Activated naive CD4-positive, alpha-beta T cell treated with anti-CD3 and anti-CD28 coated beads, Interleukin-2, amount 50 U/mL, for 24 hours (primary cell): ENCODE measurements at regions not wholly inside any gene's neighbourhood (a gene's known extent, or its start where the extent isn't known, plus 50 kb on each side); places are given as distances from the start of the nearest gene placed in this dataset.
"Not testable (repeated sequence)": the region's sequence is repeated elsewhere in the genome, so short reads cannot be mapped to it uniquely, and the experiment has no call there.

ENCODE experiments used
- H3K27ac Mint-ChIP-seq: one replicate; pipeline ENCODE4 v1.8.0; 2021; ENCODE audit warnings: mild to moderate bottlenecking, mixed read lengths
- H3K27me3 Mint-ChIP-seq: one replicate; pipeline ENCODE4 v1.8.0; 2021; ENCODE audit warnings: mixed read lengths
- H3K36me3 Mint-ChIP-seq: one replicate; pipeline ENCODE4 v1.8.0; 2021; ENCODE audit warnings: mixed read lengths
- H3K4me1 Mint-ChIP-seq: one replicate; pipeline ENCODE4 v1.8.0; 2021; ENCODE audit warnings: mixed read lengths
- H3K4me3 Mint-ChIP-seq: one replicate; pipeline ENCODE4 v1.8.0; 2021; ENCODE audit warnings: mild to moderate bottlenecking, mixed read lengths
- H3K9me3 Mint-ChIP-seq: one replicate; pipeline ENCODE4 v1.8.0; 2021; ENCODE audit warnings: mixed read lengths

GRCh38 chr3:87126321-87126720, 100.8 kb upstream of the CHMP2B start:
- H3K4me3 Mint-ChIP-seq = no peak overlapping the region
- no peaks in the 10 kb centered on the region for H3K9me3 Mint-ChIP-seq
- H3K4me1 Mint-ChIP-seq = no peaks in the 10 kb centered on the region
- H3K27ac Mint-ChIP-seq = no peak overlapping the region
- H3K27me3 Mint-ChIP-seq = peaks cover 1% of the 10 kb centered on the region
- no peaks in the 10 kb centered on the region for H3K36me3 Mint-ChIP-seq

DNA sequence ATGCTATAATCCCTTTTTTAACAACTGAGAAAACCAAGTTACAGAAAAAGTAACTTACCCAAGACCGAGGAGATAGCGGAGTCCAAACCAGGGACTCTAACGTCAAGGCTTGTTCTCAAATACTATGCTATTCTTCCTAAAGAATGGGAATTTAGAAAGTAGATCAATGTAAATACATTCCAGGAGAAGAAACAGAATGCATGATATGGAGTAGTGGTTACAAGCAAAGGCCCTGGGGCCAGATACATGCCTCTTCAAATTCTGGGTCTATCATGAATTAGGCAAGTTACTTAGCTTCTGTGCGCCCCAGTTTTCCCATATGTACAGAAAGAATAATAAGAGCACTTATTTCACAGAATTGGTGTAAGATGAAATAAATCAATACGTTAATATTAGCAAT, 102.0 kb upstream of the CHMP2B start:
- H3K9me3 Mint-ChIP-seq = no peaks in the 10 kb centered on the region
- H3K4me3 Mint-ChIP-seq = no peak overlapping the region
- no peak overlapping the region for H3K27ac Mint-ChIP-seq
- peaks cover 3% of the 10 kb centered on the region for H3K27me3 Mint-ChIP-seq
- H3K4me1 Mint-ChIP-seq = no peaks in the 10 kb centered on the region
- no peaks in the 10 kb centered on the region for H3K36me3 Mint-ChIP-seq

- Mint-ChIP-seq H3K27me3 (peaks cover 2% of the 10 kb centered on the region), H3K27ac (no peak overlapping the region), H3K4me1 (no peaks in the 10 kb centered on the region), H3K4me3 (no peak overlapping the region), H3K36me3 (no peaks in the 10 kb centered on the region), H3K9me3 (no peaks in the 10 kb centered on the region)
Measured at GRCh38 chr3:87122766-87123165, 104.3 kb upstream of the CHMP2B start.

- no peaks in the 10 kb centered on the region for H3K9me3 Mint-ChIP-seq
- no peaks in the 10 kb centered on the region for H3K36me3 Mint-ChIP-seq
- peaks cover 2% of the 10 kb centered on the region for H3K27me3 Mint-ChIP-seq
- no peaks in the 10 kb centered on the region for H3K4me1 Mint-ChIP-seq
- H3K27ac Mint-ChIP-seq = no peak overlapping the region
- H3K4me3 Mint-ChIP-seq = no peak overlapping the region
Measured at GRCh38 chr3:87121856-87122255, 105.3 kb upstream of the CHMP2B start.

GRCh38 chr3:87120881-87121280, 106.2 kb upstream of the CHMP2B start:
- peaks cover 2% of the 10 kb centered on the region for H3K27me3 Mint-ChIP-seq
- no peaks in the 10 kb centered on the region for H3K4me1 Mint-ChIP-seq
- H3K36me3 Mint-ChIP-seq = no peaks in the 10 kb centered on the region
- no peak overlapping the region for H3K27ac Mint-ChIP-seq
- H3K4me3 Mint-ChIP-seq = no peak overlapping the region
- no peaks in the 10 kb centered on the region for H3K9me3 Mint-ChIP-seq

DNA sequence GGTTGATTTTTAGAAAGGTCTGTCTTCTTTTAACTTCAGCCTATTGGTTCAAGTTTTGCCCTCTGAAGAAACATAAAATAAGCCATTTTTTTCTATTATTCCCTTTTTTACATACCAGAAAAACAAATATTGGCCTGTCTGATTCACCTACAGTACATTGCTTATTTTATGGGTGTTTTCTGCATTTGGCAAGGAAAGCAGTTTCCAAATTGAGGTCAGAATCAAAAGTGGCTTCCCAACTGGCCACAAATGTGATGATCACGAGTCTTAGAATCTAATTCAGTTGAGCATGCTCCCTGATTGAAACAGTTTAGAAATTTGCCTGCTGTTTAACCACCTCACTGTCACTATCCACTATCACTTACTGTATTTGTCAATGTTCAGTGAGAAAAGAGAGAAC, 106.9 kb upstream of the CHMP2B start:
- Mint-ChIP-seq H3K4me3 (no peak overlapping the region), H3K27me3 (peaks cover 2% of the 10 kb centered on the region), H3K36me3 (no peaks in the 10 kb centered on the region), H3K4me1 (no peaks in the 10 kb centered on the region), H3K9me3 (no peaks in the 10 kb centered on the region), H3K27ac (no peak overlapping the region)

GRCh38 chr3:87109465-87109864, 117.6 kb upstream of the CHMP2B start:
- no peaks in the 10 kb centered on the region for H3K4me1 Mint-ChIP-seq
- H3K9me3 Mint-ChIP-seq = no peaks in the 10 kb centered on the region
- H3K27ac Mint-ChIP-seq = no peak overlapping the region

DNA sequence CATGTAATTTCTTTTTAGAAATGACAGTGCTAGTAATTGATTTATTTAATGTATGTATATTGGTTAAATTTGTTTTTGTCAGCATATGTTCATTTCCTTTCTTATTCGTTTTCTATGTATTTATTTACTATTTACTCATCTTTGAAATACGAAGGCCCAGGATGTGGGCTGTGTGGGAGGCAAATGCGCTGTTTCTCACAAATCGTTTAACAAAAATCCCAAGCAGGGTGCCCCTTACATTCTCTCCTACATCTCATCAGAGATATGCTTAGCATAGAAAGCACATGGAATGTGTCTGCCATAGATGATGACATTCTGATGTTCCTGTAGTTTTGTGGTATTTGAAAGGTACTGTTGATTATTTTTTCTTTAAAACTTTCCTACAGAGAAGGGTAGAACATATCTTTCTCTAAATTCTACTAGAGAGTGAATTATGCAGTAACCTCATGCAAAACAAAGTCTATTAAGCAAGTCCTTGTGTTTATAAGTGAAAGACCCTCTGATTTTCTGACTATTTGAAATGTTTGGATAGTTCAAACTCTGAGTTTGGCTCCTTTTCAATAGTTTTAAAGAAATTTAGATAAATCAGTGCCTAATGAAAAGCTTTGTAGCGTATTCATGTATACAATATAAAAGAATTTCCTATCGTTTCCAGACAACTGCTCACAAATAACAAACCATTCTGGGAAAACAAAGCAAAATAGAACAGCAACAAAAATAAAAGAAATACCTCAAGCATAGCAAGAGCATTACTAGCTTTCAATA, 111.1 kb upstream of the VGLL3 start:
- no peaks in the 10 kb centered on the region for H3K27me3 Mint-ChIP-seq
- H3K4me3 Mint-ChIP-seq = no peak overlapping the region
- no peaks in the 10 kb centered on the region for H3K9me3 Mint-ChIP-seq
- no peak overlapping the region for H3K27ac Mint-ChIP-seq
- H3K36me3 Mint-ChIP-seq = no peaks in the 10 kb centered on the region
- H3K4me1 Mint-ChIP-seq = no peaks in the 10 kb centered on the region

More at GRCh38 chr3:87109465-87109864, 117.6 kb upstream of the CHMP2B start:
- H3K4me3 Mint-ChIP-seq = no peak overlapping the region
- no peaks in the 10 kb centered on the region for H3K27me3 Mint-ChIP-seq
- H3K36me3 Mint-ChIP-seq = no peaks in the 10 kb centered on the region

GRCh38 chr3:87097733-87098132, 106.8 kb upstream of the VGLL3 start:
- H3K4me3 Mint-ChIP-seq, H3K27me3 Mint-ChIP-seq, H3K4me1 Mint-ChIP-seq, H3K36me3 Mint-ChIP-seq, H3K27ac Mint-ChIP-seq, H3K9me3 Mint-ChIP-seq: not testable (repeated sequence)

DNA sequence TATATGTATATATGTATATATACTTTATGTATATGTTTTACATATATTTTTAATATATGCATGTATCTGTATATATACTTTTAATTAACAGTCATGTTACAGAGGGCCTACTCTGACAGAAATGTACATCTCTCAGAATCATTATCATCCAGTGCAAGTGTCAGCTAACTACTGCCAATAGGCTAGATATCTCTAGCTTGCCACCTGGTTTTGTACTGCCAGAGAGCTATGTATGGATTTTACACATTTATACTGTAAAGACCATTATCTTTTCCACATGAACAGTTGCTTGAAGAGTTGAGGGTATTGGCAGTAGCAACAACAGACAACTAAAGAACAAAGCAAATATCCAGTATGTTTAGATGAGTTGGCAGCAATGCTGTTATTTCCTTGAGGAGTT, 99.7 kb upstream of the VGLL3 start:
- no peaks in the 10 kb centered on the region for H3K9me3 Mint-ChIP-seq
- no peak overlapping the region for H3K27ac Mint-ChIP-seq
- no peak overlapping the region for H3K4me3 Mint-ChIP-seq
- H3K27me3 Mint-ChIP-seq = peaks cover 4% of the 10 kb centered on the region
- H3K4me1 Mint-ChIP-seq = peaks cover 12% of the 10 kb centered on the region
- H3K36me3 Mint-ChIP-seq = no peaks in the 10 kb centered on the region

DNA sequence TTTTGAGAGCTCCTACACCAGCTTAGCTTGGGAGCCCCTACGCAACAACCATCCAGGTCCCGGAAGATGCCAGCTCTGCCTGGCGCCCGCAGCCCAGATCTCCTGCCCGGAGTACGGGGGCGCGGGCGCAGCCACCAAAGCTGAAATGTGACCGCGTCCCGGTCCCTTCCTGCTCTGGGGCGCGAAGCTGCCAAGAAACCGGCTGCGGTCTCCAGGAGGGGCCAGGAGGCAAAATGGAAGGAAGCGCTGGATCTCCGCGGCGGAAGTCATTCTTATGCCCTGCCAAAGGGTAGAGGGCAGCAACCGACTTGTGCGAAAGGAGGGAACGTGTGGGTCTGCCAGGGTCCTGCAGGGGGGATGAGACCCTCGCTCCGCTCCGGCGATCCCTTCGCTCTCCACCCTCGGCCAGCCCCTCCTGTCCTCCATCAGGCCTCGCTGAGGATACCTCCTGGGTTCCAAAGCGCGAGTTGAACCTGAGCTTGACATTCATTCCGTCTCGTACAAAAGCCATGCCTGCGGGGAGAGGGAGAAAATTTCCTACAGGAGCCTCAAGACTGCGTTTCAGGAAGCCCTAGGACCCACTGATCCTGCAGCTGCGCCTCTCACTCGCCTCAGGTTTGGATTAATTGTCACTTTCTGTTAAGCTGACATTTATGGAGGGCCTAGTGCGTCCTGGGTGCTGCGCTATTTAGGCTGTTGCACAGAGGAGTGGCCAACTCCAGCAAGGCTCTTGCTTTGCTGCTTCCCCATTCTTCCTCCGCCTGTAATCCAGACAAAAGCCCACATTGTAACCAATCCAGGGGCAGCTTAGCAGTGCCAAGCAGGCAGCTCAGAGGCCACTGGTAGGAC, 98.3 kb upstream of the VGLL3 start:
- Mint-ChIP-seq H3K27ac (no peak overlapping the region), H3K9me3 (no peaks in the 10 kb centered on the region), H3K4me3 (peak overlapping the region; percentile 70)

DNA sequence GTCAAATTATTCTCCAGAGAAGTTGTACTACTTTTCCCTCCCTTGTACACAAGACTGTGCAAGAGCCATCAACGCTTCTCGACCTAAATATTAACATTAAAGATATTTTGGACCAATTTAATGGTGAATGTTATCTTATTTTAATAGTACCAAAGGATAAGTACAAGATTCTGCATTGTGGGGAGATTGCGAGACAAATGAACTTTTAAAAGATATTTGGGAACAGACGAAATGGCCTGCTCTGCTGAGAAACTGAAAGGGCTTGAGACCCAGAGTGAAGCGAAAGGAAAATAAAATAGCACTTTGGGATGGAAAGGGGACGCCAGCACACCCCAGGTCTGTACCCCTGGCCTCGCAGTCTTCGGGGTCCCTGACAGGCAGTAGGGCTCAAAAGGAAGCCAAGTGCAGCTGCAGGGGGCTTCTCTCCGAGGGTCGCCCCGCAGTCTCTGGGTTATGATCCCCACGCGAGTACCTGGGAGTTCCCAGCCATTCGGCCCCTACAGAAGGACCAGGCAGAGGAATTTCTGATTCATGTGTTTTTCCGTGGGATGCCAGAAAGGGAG, 97.6 kb upstream of the VGLL3 start:
- Mint-ChIP-seq H3K9me3 (no peaks in the 10 kb centered on the region), H3K4me1 (peaks cover 12% of the 10 kb centered on the region), H3K4me3 (peak overlapping the region; percentile 70), H3K36me3 (no peaks in the 10 kb centered on the region), H3K27me3 (peaks cover 4% of the 10 kb centered on the region), H3K27ac (no peak overlapping the region)

More for the DNA sequence above, 98.3 kb upstream of the VGLL3 start:
- Mint-ChIP-seq H3K4me1 (peaks cover 12% of the 10 kb centered on the region), H3K27me3 (peaks cover 4% of the 10 kb centered on the region), H3K36me3 (no peaks in the 10 kb centered on the region)

DNA sequence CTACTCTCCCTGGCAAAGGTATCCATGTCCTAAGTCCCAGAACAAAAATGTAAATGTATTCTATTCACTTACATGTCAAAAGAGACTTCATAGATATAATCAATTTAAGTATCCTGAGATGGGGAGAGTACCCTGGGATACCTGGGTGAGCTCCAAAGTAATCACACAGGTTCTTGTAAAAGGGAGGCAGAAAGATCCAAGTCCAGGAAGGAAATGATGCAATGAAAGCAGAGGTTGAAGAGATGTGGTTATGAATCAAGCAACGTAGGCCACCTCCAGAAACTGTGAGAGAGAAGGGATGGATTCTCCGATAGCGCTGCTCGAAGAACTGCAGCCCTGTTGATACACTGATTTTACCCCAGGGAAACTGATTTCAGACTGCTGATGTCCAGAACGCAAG, 93.9 kb upstream of the VGLL3 start:
- H3K27me3 Mint-ChIP-seq = peaks cover 2% of the 10 kb centered on the region
- H3K36me3 Mint-ChIP-seq = no peaks in the 10 kb centered on the region
- no peaks in the 10 kb centered on the region for H3K9me3 Mint-ChIP-seq
- H3K4me3 Mint-ChIP-seq = no peak overlapping the region
- H3K4me1 Mint-ChIP-seq = peaks cover 10% of the 10 kb centered on the region
- no peak overlapping the region for H3K27ac Mint-ChIP-seq

DNA sequence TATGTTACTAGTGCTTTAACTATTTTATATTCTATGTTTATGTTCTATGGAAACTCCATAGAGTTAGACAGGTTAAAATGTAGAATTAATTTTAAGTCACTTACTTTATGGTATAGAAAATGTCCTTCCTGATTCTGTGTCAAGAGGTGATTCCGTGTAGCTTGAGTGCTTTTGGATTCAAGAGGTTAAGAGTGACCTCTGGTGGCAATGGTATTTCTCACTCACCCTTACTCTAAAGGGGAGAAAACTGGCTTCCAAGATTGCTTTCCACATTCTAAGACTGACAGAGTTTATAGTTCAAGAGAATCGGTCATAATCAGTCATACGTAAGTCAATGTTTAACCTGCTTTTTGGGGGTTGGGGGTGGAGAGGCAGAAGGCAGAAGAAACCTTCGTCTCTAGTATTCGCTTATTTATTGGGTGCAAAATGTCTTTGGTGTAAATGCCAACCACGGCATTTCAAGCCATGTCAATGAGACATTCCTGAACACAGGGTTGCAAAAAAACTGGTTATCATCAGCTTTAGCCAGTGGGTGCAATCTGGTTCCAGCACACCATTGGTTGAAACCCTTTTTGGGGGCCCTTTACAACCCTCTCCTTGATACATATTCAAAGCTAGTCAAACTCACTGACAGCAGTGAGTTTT, 92.0 kb upstream of the VGLL3 start:
- Mint-ChIP-seq H3K9me3 (no peaks in the 10 kb centered on the region), H3K27me3 (no peaks in the 10 kb centered on the region), H3K4me1 (no peaks in the 10 kb centered on the region), H3K4me3 (no peak overlapping the region), H3K36me3 (no peaks in the 10 kb centered on the region), H3K27ac (no peak overlapping the region)

GRCh38 chr3:87077355-87077754, 86.4 kb upstream of the VGLL3 start:
- Mint-ChIP-seq H3K9me3 (no peaks in the 10 kb centered on the region), H3K4me1 (no peaks in the 10 kb centered on the region), H3K27ac (no peak overlapping the region), H3K27me3 (no peaks in the 10 kb centered on the region), H3K36me3 (no peaks in the 10 kb centered on the region), H3K4me3 (no peak overlapping the region)

- Mint-ChIP-seq H3K4me3 (no peak overlapping the region), H3K9me3 (no peaks in the 10 kb centered on the region), H3K27ac (no peak overlapping the region)
Measured at GRCh38 chr3:87076946-87077345, 86.0 kb upstream of the VGLL3 start.

More at GRCh38 chr3:87076946-87077345, 86.0 kb upstream of the VGLL3 start:
- Mint-ChIP-seq H3K27me3 (no peaks in the 10 kb centered on the region), H3K36me3 (no peaks in the 10 kb centered on the region), H3K4me1 (no peaks in the 10 kb centered on the region)
